ENCODE measurements at regions not wholly inside any gene's neighbourhood (a gene's known extent, or its start where the extent isn't known, plus 50 kb on each side); places are given as distances from the start of the nearest gene placed in this dataset.

GRCh38 chr7:9127901-9128300 is 694.5 kb downstream of the NXPH1 start:
- TF ChIP-seq CTCF (optimal IDR thresholded peaks at IDR 0.05 in 1 of 3, IDR thresholded peaks at IDR 0.05 in 1 of 3, conservative IDR thresholded peaks at IDR 0.05 in 1 of 3; ENCODE audit: extremely low read depth in 1 of 3, insufficient read depth in 2 of 3, low read length in 3 of 3) (no peak), EZH2 (IDR thresholded peaks at IDR 0.05; ENCODE audit: low read length) (no peak)

Measured in keratinocyte (primary cell).